Naive thymus-derived CD4-positive, alpha-beta T cell (primary cell): ENCODE measurements at regions not wholly inside any gene's neighbourhood (a gene's known extent, or its start where the extent isn't known, plus 50 kb on each side); places are given as distances from the start of the nearest gene placed in this dataset.

Experiments
- ATAC-seq: fragments of 150-1000 bp; cut with Tn5 transposase; 2 replicates; pipeline ENCODE4 v1.10.0; 2021; ENCODE audit warnings: mild to moderate bottlenecking, moderate library complexity
- CTCF ChIA-PET: fragments of 350-600 bp; sonication (Branson Sonifier 250); formaldehyde crosslinking; loops from one replicate; lab custom pipeline; 2021; ENCODE audit warnings: antibody characterized with exemption; lab: Charles Lee
- POLR2A ChIA-PET: fragments of 350-600 bp; sonication (Branson Sonifier 250); formaldehyde crosslinking; loops from one replicate; lab custom pipeline; 2021; ENCODE audit warnings: antibody characterized with exemption, inconsistent platforms; lab: Charles Lee
- DNase-seq, 9 donors: peaks; one replicate each; pipeline versions ENCODE4 v3.0.0 to v3.0.0-alpha.2; 2020 to 2022; ENCODE audit warnings: mixed read lengths in 1 of 9
- H3K27ac ChIP-seq: one replicate; pipeline ENCODE4 v1.7.0; 2013; ENCODE audit warnings: mild to moderate bottlenecking, low read depth, low read length, moderate library complexity
- H3K27me3 ChIP-seq, 2 donors: one replicate each; pipeline ENCODE4 v1.7.0; 2013; ENCODE audit warnings: low read length in 2 of 2, mild to moderate bottlenecking in 2 of 2, moderate library complexity in 2 of 2; ENCODE audit not compliant: control insufficient read depth in 2 of 2, insufficient read depth in 2 of 2
- H3K36me3 ChIP-seq, 3 experiments: 1 replicate in 2 of 3; 2 replicates in 1 of 3; pipeline ENCODE4 v1.7.0; 2013; ENCODE audit warnings: low read length in 3 of 3, mild to moderate bottlenecking in 3 of 3, moderate library complexity in 1 of 3; ENCODE audit not compliant: insufficient read depth in 3 of 3, control insufficient read depth in 2 of 3
- H3K4me1 ChIP-seq, 2 donors: one replicate each; pipeline ENCODE4 v1.7.0; 2013; ENCODE audit warnings: low read length in 2 of 2, mild to moderate bottlenecking in 2 of 2, moderate library complexity in 1 of 2; ENCODE audit not compliant: control insufficient read depth in 2 of 2, insufficient read depth in 2 of 2
- H3K4me3 ChIP-seq: 2 replicates; pipeline ENCODE4 v1.7.0; 2013; ENCODE audit warnings: mild to moderate bottlenecking, low read length
- H3K9me3 ChIP-seq, 3 experiments: 1 replicate in 2 of 3; 2 replicates in 1 of 3; pipeline ENCODE4 v1.7.0; 2013; ENCODE audit warnings: low read length in 3 of 3; ENCODE audit not compliant: control insufficient read depth in 2 of 3
- H3K27ac Mint-ChIP-seq, 9 donors: one replicate each; pipeline ENCODE4 v1.8.0; 2020 to 2022; ENCODE audit warnings: mixed read lengths in 9 of 9, mild to moderate bottlenecking in 8 of 9, moderate library complexity in 5 of 9, inconsistent platforms in 2 of 9
- H3K27me3 Mint-ChIP-seq, 5 donors: one replicate each; pipeline ENCODE4 v1.8.0; 2021 to 2022; ENCODE audit warnings: mixed read lengths in 5 of 5, mild to moderate bottlenecking in 1 of 5
- H3K36me3 Mint-ChIP-seq, 5 donors: one replicate each; pipeline ENCODE4 v1.8.0; 2020 to 2022; ENCODE audit warnings: mixed read lengths in 5 of 5, mild to moderate bottlenecking in 3 of 5, inconsistent platforms in 1 of 5
- H3K4me1 Mint-ChIP-seq, 7 donors: one replicate each; pipeline ENCODE4 v1.8.0; 2020 to 2022; ENCODE audit warnings: mixed read lengths in 7 of 7, mild to moderate bottlenecking in 3 of 7, inconsistent platforms in 1 of 7
- H3K4me3 Mint-ChIP-seq, 10 donors: one replicate each; pipeline ENCODE4 v1.8.0; 2020 to 2022; ENCODE audit warnings: mild to moderate bottlenecking in 10 of 10, mixed read lengths in 10 of 10, moderate library complexity in 6 of 10, inconsistent platforms in 2 of 10
- H3K9me3 Mint-ChIP-seq, 11 donors: one replicate each; pipeline ENCODE4 v1.8.0; 2020 to 2022; ENCODE audit warnings: mixed read lengths in 11 of 11, mild to moderate bottlenecking in 4 of 11, inconsistent platforms in 1 of 11, moderate library complexity in 1 of 11
- intact Hi-C, 2 donors: fragments of 100-400 bp; cut with micrococcal nuclease; formaldehyde crosslinking; loops; one replicate each; pipeline ENCODE4 v1.15.1; 2023

- peaks cover 0 to 7% (median 0%) of the 10 kb centered on the region in 11 donors for H3K9me3 Mint-ChIP-seq
- Histone ChIP-seq H3K9me3 (no peaks in the 10 kb centered on the region), H3K27ac (no peak overlapping the region), H3K27me3 (no peaks in the 10 kb centered on the region), H3K4me1 (no peaks in the 10 kb centered on the region), H3K36me3 (no peaks in the 10 kb centered on the region), H3K4me3 (no peak overlapping the region)
- H3K27ac Mint-ChIP-seq: no peak overlapping the region
- H3K4me3 Mint-ChIP-seq: no peak overlapping the region
- no peaks in the 10 kb centered on the region for H3K4me1 Mint-ChIP-seq
- POLR2A ChIA-PET: no interaction called here
- intact Hi-C loops: no loop called here
- CTCF ChIA-PET: no interaction called here
- ATAC-seq (no peak), DNase-seq (no peak)
- H3K36me3 Mint-ChIP-seq: no peaks in the 10 kb centered on the region
- H3K27me3 Mint-ChIP-seq: no peaks in the 10 kb centered on the region
Observed at GRCh38 chr2:199018826-199019225, 438.9 kb downstream of the SATB2 start.

GRCh38 chr2:199015072-199015471, 442.7 kb downstream of the SATB2 start:
- Mint-ChIP-seq H3K27me3 (no peaks in the 10 kb centered on the region), H3K27ac (no peak overlapping the region), H3K4me1 (no peaks in the 10 kb centered on the region), H3K4me3 (no peak overlapping the region), H3K36me3 (no peaks in the 10 kb centered on the region), H3K9me3 (peaks cover 0 to 4% (median 0%) of the 10 kb centered on the region in 11 donors)
- DNase-seq: no peak
- intact Hi-C loops: no loop called here
- H3K27me3 ChIP-seq: no peaks in the 10 kb centered on the region
- H3K4me3 ChIP-seq: no peak overlapping the region
- ATAC-seq: no peak
- ChIA-PET CTCF (no interaction called here), POLR2A (no interaction called here)
- no peak overlapping the region for H3K27ac ChIP-seq
- H3K4me1 ChIP-seq: no peaks in the 10 kb centered on the region
- no peaks in the 10 kb centered on the region for H3K36me3 ChIP-seq
- H3K9me3 ChIP-seq: no peaks in the 10 kb centered on the region

GRCh38 chr2:199014226-199014625, 443.5 kb downstream of the SATB2 start:
- ATAC-seq (no peak), DNase-seq (no peak)
- Mint-ChIP-seq H3K4me1 (no peaks in the 10 kb centered on the region), H3K27me3 (no peaks in the 10 kb centered on the region), H3K4me3 (no peak overlapping the region), H3K36me3 (no peaks in the 10 kb centered on the region), H3K9me3 (peaks cover 0 to 8% (median 0%) of the 10 kb centered on the region in 11 donors), H3K27ac (no peak overlapping the region)
- ChIA-PET POLR2A (no interaction called here), CTCF (no interaction called here)
- Histone ChIP-seq H3K9me3 (no peaks in the 10 kb centered on the region), H3K27me3 (no peaks in the 10 kb centered on the region), H3K36me3 (no peaks in the 10 kb centered on the region), H3K4me1 (no peaks in the 10 kb centered on the region), H3K4me3 (no peak overlapping the region), H3K27ac (no peak overlapping the region)
- intact Hi-C loops: no loop called here

GRCh38 chr2:199011908-199012307, 445.8 kb downstream of the SATB2 start:
- Mint-ChIP-seq H3K4me1 (no peaks in the 10 kb centered on the region), H3K27ac (no peak overlapping the region), H3K4me3 (no peak overlapping the region), H3K27me3 (no peaks in the 10 kb centered on the region), H3K9me3 (peaks cover 0 to 16% (median under 1%) of the 10 kb centered on the region in 11 donors), H3K36me3 (no peaks in the 10 kb centered on the region)
- Histone ChIP-seq H3K27ac (no peak overlapping the region), H3K27me3 (no peaks in the 10 kb centered on the region), H3K9me3 (no peaks in the 10 kb centered on the region), H3K4me1 (no peaks in the 10 kb centered on the region), H3K36me3 (no peaks in the 10 kb centered on the region), H3K4me3 (no peak overlapping the region)
- CTCF ChIA-PET: no interaction called here
- POLR2A ChIA-PET: no interaction called here
- DNase-seq (no peak), ATAC-seq (peak; percentile 20)
- intact Hi-C loops: no loop called here

GRCh38 chr2:198994678-198995077, 463.1 kb downstream of the SATB2 start:
- Histone ChIP-seq H3K4me3 (no peak overlapping the region), H3K4me1 (no peaks in the 10 kb centered on the region), H3K27ac (no peak overlapping the region), H3K36me3 (no peaks in the 10 kb centered on the region), H3K9me3 (no peaks in the 10 kb centered on the region), H3K27me3 (no peaks in the 10 kb centered on the region)
- ChIA-PET POLR2A (no interaction called here), CTCF (interaction anchor here (0.5 kb wide), 1 partner anchor 362 kb away, joined by 4 read pairs; no protein-coding TSS in a partner anchor)
- no peaks in the 10 kb centered on the region for H3K4me1 Mint-ChIP-seq
- intact Hi-C loops: no loop called here
- no peaks in the 10 kb centered on the region for H3K36me3 Mint-ChIP-seq
- DNase-seq: no peak
- H3K27ac Mint-ChIP-seq: no peak overlapping the region
- peaks cover 0 to 33% (median under 1%) of the 10 kb centered on the region in 11 donors for H3K9me3 Mint-ChIP-seq
- H3K4me3 Mint-ChIP-seq: no peak overlapping the region
- no peaks in the 10 kb centered on the region for H3K27me3 Mint-ChIP-seq
- ATAC-seq: no peak

GRCh38 chr2:198991431-198991830, 466.3 kb downstream of the SATB2 start:
- Mint-ChIP-seq H3K4me1 (no peaks in the 10 kb centered on the region), H3K4me3 (no peak overlapping the region), H3K9me3 (peaks cover 0 to 32% (median 2%) of the 10 kb centered on the region in 11 donors), H3K27ac (no peak overlapping the region), H3K36me3 (no peaks in the 10 kb centered on the region), H3K27me3 (no peaks in the 10 kb centered on the region)
- no peak for ATAC-seq
- DNase-seq: no peak
- Histone ChIP-seq H3K36me3 (no peaks in the 10 kb centered on the region), H3K9me3 (no peaks in the 10 kb centered on the region), H3K27ac (no peak overlapping the region), H3K4me1 (no peaks in the 10 kb centered on the region), H3K27me3 (no peaks in the 10 kb centered on the region), H3K4me3 (no peak overlapping the region)
- ChIA-PET POLR2A (no interaction called here), CTCF (no interaction called here)
- intact Hi-C loops: no loop called here

GRCh38 chr2:198975779-198976178, 482.0 kb downstream of the SATB2 start:
- Mint-ChIP-seq H3K36me3 (peaks cover 0 to 7% (median 0%) of the 10 kb centered on the region in 5 donors), H3K27ac (no peak overlapping the region), H3K4me3 (no peak overlapping the region), H3K27me3 (no peaks in the 10 kb centered on the region), H3K9me3 (peaks cover 4 to 43% (median 25%) of the 10 kb centered on the region in 11 donors), H3K4me1 (no peaks in the 10 kb centered on the region)
- no peaks in the 10 kb centered on the region for H3K27me3 ChIP-seq
- ATAC-seq (no peak), DNase-seq (no peak)
- intact Hi-C loops: no loop called here
- no peaks in the 10 kb centered on the region for H3K36me3 ChIP-seq
- H3K27ac ChIP-seq: no peak overlapping the region
- H3K4me1 ChIP-seq: no peaks in the 10 kb centered on the region
- peaks cover 0 to 15% (median 0%) of the 10 kb centered on the region in 3 experiments for H3K9me3 ChIP-seq
- no peak overlapping the region for H3K4me3 ChIP-seq
- POLR2A ChIA-PET: no interaction called here
- CTCF ChIA-PET: no interaction called here
